OCI-LY1 (cell line): ENCODE measurements at regions not wholly inside any gene's neighbourhood (a gene's known extent, or its start where the extent isn't known, plus 50 kb on each side); places are given as distances from the start of the nearest gene placed in this dataset.

Experiments used
- EZH2 ChIP-seq: fragments of 200-600 bp; sonication (generic), shearing (Covaris generic); IDR thresholded peaks from 2 replicates; pipeline ENCODE4 v1.8.0; 2017; ENCODE audit warnings: borderline replicate concordance, mixed run types, mild to moderate bottlenecking, antibody characterized with exemption, low read length, moderate library complexity, mixed read lengths
- TF ChIP-seq, protein P1 (sequence below): fragments of 200-600 bp; sonication (generic), shearing (Covaris generic); IDR thresholded peaks from 2 replicates; pipeline ENCODE4 v1.5.1; 2017; ENCODE audit warnings: mild to moderate bottlenecking, antibody characterized with exemption, low read length, moderate library complexity, mixed read lengths

DNA sequence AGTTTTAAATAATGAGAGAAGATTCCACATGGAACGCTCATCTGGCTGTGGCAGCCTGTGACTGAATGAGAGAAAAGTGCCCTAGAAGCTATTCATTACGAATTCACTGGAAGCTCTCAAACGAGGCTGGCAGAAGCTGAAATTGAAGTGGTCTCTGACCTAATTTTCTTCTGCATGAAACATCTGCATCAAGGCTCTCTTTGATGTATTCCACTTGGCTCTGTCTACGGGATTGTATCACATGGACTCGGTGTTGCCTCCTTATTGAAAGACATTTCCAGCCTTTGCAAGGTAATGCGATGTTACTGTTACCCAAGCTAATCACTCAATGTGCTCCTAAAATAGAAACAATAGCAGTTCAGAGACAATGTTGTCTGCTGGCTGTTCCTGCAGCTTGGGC is 246.9 kb upstream of the ZNF462 start:
- TF ChIP-seq, protein P1, sequence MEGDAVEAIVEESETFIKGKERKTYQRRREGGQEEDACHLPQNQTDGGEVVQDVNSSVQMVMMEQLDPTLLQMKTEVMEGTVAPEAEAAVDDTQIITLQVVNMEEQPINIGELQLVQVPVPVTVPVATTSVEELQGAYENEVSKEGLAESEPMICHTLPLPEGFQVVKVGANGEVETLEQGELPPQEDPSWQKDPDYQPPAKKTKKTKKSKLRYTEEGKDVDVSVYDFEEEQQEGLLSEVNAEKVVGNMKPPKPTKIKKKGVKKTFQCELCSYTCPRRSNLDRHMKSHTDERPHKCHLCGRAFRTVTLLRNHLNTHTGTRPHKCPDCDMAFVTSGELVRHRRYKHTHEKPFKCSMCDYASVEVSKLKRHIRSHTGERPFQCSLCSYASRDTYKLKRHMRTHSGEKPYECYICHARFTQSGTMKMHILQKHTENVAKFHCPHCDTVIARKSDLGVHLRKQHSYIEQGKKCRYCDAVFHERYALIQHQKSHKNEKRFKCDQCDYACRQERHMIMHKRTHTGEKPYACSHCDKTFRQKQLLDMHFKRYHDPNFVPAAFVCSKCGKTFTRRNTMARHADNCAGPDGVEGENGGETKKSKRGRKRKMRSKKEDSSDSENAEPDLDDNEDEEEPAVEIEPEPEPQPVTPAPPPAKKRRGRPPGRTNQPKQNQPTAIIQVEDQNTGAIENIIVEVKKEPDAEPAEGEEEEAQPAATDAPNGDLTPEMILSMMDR = no peak
- TF ChIP-seq EZH2 = no peak
